ENCODE measurements at regions not wholly inside any gene's neighbourhood (a gene's known extent, or its start where the extent isn't known, plus 50 kb on each side); places are given as distances from the start of the nearest gene placed in this dataset.

- no peaks in the 10 kb centered on the region for H3K4me1 ChIP-seq (ENCODE audit: insufficient read depth, low read length, poor library complexity, severe bottlenecking)
- H3K4me2 ChIP-seq (ENCODE audit: low read length): no peak overlapping the region
- no peaks in the 10 kb centered on the region for H3K9me2 ChIP-seq (ENCODE audit: insufficient read depth, low read length)
- H3K9me3 ChIP-seq (ENCODE audit: low read length): no peaks in the 10 kb centered on the region
- POLR2A ChIA-PET: no interaction called here
- intact Hi-C loops (cut with micrococcal nuclease; ENCODE audit: unreplicated experiment): no loop called here
- BruUV-seq (replicated peaks): no TSS peak
- H3K36me3 ChIP-seq (ENCODE audit: insufficient read depth, low read length): no peaks in the 10 kb centered on the region
- no peak overlapping the region for H2AFZ ChIP-seq (ENCODE audit: low read length)
- H3K27ac ChIP-seq (ENCODE audit: low read depth, low read length, poor library complexity, severe bottlenecking): no peak overlapping the region
- TF ChIP-seq EZH2phosphoT487 (IDR thresholded peaks at IDR 0.05; ENCODE audit: borderline replicate concordance, low read depth, low read length): no peak
- no peak for TF ChIP-seq CTCF (conservative IDR thresholded peaks at IDR 0.05; ENCODE audit: low read length)
- H3K79me2 ChIP-seq (ENCODE audit: insufficient read depth, low read depth, low read length): no peaks in the 10 kb centered on the region
- no peak for DNase-seq (ENCODE audit: low spot score)
- H3K4me3 ChIP-seq (ENCODE audit: low read depth, low read length, poor library complexity, severe bottlenecking): no peak overlapping the region
- CTCF ChIA-PET (ENCODE audit: unreplicated experiment): interaction anchor here (0.5 kb wide), 1 partner anchor 713 kb away, joined by 3 read pairs; no protein-coding TSS in a partner anchor
- no peaks in the 10 kb centered on the region for H4K20me1 ChIP-seq (ENCODE audit: insufficient read depth, low read length)
These were observed 338.6 kb downstream of the TMEM114 start for GRCh38 chr16:8251727-8252126.

- Histone ChIP-seq H3K27ac (ENCODE audit: low read depth, low read length, poor library complexity, severe bottlenecking) (no peak overlapping the region), H3K4me3 (ENCODE audit: low read depth, low read length, poor library complexity, severe bottlenecking) (no peak overlapping the region), H3K9me2 (ENCODE audit: insufficient read depth, low read length) (no peaks in the 10 kb centered on the region), H3K9me3 (ENCODE audit: low read length) (no peaks in the 10 kb centered on the region), H3K36me3 (ENCODE audit: insufficient read depth, low read length) (no peaks in the 10 kb centered on the region), H4K20me1 (ENCODE audit: insufficient read depth, low read length) (no peaks in the 10 kb centered on the region), H2AFZ (ENCODE audit: low read length) (no peak overlapping the region), H3K4me1 (ENCODE audit: insufficient read depth, low read length, poor library complexity, severe bottlenecking) (no peaks in the 10 kb centered on the region), H3K79me2 (ENCODE audit: insufficient read depth, low read depth, low read length) (no peaks in the 10 kb centered on the region), H3K4me2 (ENCODE audit: low read length) (no peak overlapping the region)
- no TSS peak for BruUV-seq (replicated peaks)
- intact Hi-C loops (cut with micrococcal nuclease; ENCODE audit: unreplicated experiment): no loop called here
- ChIA-PET POLR2A (no interaction called here), CTCF (ENCODE audit: unreplicated experiment) (interaction anchor here (0.5 kb wide), 1 partner anchor 712 kb away, joined by 3 read pairs; no protein-coding TSS in a partner anchor)
- no peak for TF ChIP-seq EZH2phosphoT487 (IDR thresholded peaks at IDR 0.05; ENCODE audit: borderline replicate concordance, low read depth, low read length)
- no peak for TF ChIP-seq CTCF (conservative IDR thresholded peaks at IDR 0.05; ENCODE audit: low read length)
- DNase-seq (ENCODE audit: low spot score): no peak
These were observed 339.0 kb downstream of the TMEM114 start for GRCh38 chr16:8251298-8251697.

- H3K9me2 ChIP-seq (ENCODE audit: insufficient read depth, low read length): no peaks in the 10 kb centered on the region
- no peaks in the 10 kb centered on the region for H3K79me2 ChIP-seq (ENCODE audit: insufficient read depth, low read depth, low read length)
- H3K4me3 ChIP-seq (ENCODE audit: low read depth, low read length, poor library complexity, severe bottlenecking): no peak overlapping the region
- intact Hi-C loops (cut with micrococcal nuclease; ENCODE audit: unreplicated experiment): no loop called here
- H4K20me1 ChIP-seq (ENCODE audit: insufficient read depth, low read length): no peaks in the 10 kb centered on the region
- H3K4me1 ChIP-seq (ENCODE audit: insufficient read depth, low read length, poor library complexity, severe bottlenecking): no peaks in the 10 kb centered on the region
- no peak for DNase-seq (ENCODE audit: low spot score)
- TF ChIP-seq CTCF (conservative IDR thresholded peaks at IDR 0.05; ENCODE audit: low read length) (no peak), EZH2phosphoT487 (IDR thresholded peaks at IDR 0.05; ENCODE audit: borderline replicate concordance, low read depth, low read length) (no peak)
- no TSS peak for BruUV-seq (replicated peaks)
- CTCF ChIA-PET (ENCODE audit: unreplicated experiment): no interaction called here
- H3K36me3 ChIP-seq (ENCODE audit: insufficient read depth, low read length): no peaks in the 10 kb centered on the region
- POLR2A ChIA-PET: no interaction called here
- H2AFZ ChIP-seq (ENCODE audit: low read length): no peak overlapping the region
- no peak overlapping the region for H3K4me2 ChIP-seq (ENCODE audit: low read length)
- H3K27ac ChIP-seq (ENCODE audit: low read depth, low read length, poor library complexity, severe bottlenecking): no peak overlapping the region
- no peaks in the 10 kb centered on the region for H3K9me3 ChIP-seq (ENCODE audit: low read length)
These were observed 342.3 kb downstream of the TMEM114 start for GRCh38 chr16:8247993-8248392.

Measured in OCI-LY7 (cell line).